A549 (cell line): ENCODE measurements at regions not wholly inside any gene's neighbourhood (a gene's known extent, or its start where the extent isn't known, plus 50 kb on each side); places are given as distances from the start of the nearest gene placed in this dataset.

ENCODE experiments used
- ATAC-seq, 2 experiments: fragments of 200-7000 bp in 1 of 2; fragments of >200 bp in 1 of 2; cut with Nextera tagmentation in 1 of 2; cut with Tn5 transposase in 1 of 2; 3 replicates each; pipeline versions ENCODE4 v1.8.0 to v1.9.1; 2018 to 2020; ENCODE audit warnings: mild to moderate bottlenecking in 1 of 2, moderate library complexity in 1 of 2
- CTCF ChIA-PET: fragments of 300-600 bp; sonication (Branson Sonifier 250); formaldehyde crosslinking; extraction: SDS; loops from one replicate; lab custom pipeline; 2021; ENCODE audit warnings: antibody characterized with exemption, inconsistent platforms; lab: Yijun Ruan, JAX
- POLR2A ChIA-PET: fragments of 350-600 bp; formaldehyde crosslinking; extraction: SDS; loops from one replicate; lab custom pipeline; 2021; ENCODE audit warnings: antibody characterized with exemption, inconsistent platforms; lab: Yijun Ruan, JAX
- DNase-seq, 2 experiments: peaks; one replicate each; pipeline versions ENCODE4 v3.0.0 to v3.0.0-alpha.2; 2011 to 2016; ENCODE audit warnings: low read depth in 1 of 2, low spot score in 1 of 2
- FAIRE-seq: peaks from 2 replicates; lab custom pipeline; 2011; peaks lifted over from hg19 to GRCh38; lab: Jason Lieb, UNC
- H3K27ac ChIP-seq, 2 experiments: fragments of >200 bp; sonication (Bioruptor Twin); formaldehyde crosslinking; 3 replicates each; pipeline ENCODE4 v1.5.1; 2016 to 2017
- H3K4me1 ChIP-seq: fragments of >200 bp; sonication (Bioruptor Twin); formaldehyde crosslinking; 3 replicates; pipeline ENCODE4 v1.6.1; 2016
- H3K4me2 ChIP-seq: fragments of >200 bp; sonication (Bioruptor Twin); formaldehyde crosslinking; 3 replicates; pipeline ENCODE4 v1.6.1; 2016
- H3K4me3 ChIP-seq: fragments of >200 bp; sonication (Bioruptor Twin); formaldehyde crosslinking; 3 replicates; pipeline ENCODE4 v1.5.1; 2016
- H3K9me3 ChIP-seq: fragments of >200 bp; sonication (Bioruptor Twin); formaldehyde crosslinking; 3 replicates; pipeline ENCODE4 v1.6.1; 2016
- BHLHE40 ChIP-seq: IDR thresholded peaks from 2 replicates; pipeline ENCODE4 v1.6.1; 2012; ENCODE audit warnings: low read depth, low read length, inconsistent platforms
- EHF ChIP-seq: fragments of 250-450 bp; sonication (Bioruptor Pico); IDR thresholded peaks from 2 replicates; pipeline ENCODE4 v1.5.0; 2020; ENCODE audit warnings: mild to moderate bottlenecking
- EP300 ChIP-seq, 2 experiments: fragments of >200 bp; sonication (Bioruptor Twin); formaldehyde crosslinking; IDR thresholded peaks; 2 replicates in 1 of 2; 3 replicates in 1 of 2; pipeline ENCODE4 v1.6.1; 2016 to 2017
- ESRRA ChIP-seq: fragments of 150-350 bp; IDR thresholded peaks from 2 replicates; pipeline ENCODE4 v1.6.1; 2014; ENCODE audit warnings: mild to moderate bottlenecking, low read length, borderline replicate concordance
- HEYL ChIP-seq: fragments of 250-450 bp; sonication (Bioruptor Pico); IDR thresholded peaks from 2 replicates; pipeline ENCODE4 v1.8.0; 2021; ENCODE audit warnings: mild to moderate bottlenecking, moderate library complexity
- HOXB5 ChIP-seq: fragments of 250-450 bp; sonication (Bioruptor Pico); IDR thresholded peaks from 2 replicates; pipeline ENCODE4 v1.5.0; 2020; ENCODE audit warnings: mild to moderate bottlenecking, moderate library complexity
- JUN ChIP-seq, 2 experiments: fragments of >200 bp; sonication (Bioruptor Twin); formaldehyde crosslinking; IDR thresholded peaks; 2 replicates in 1 of 2; 3 replicates in 1 of 2; pipeline ENCODE4 v1.6.1; 2016 to 2017
- JUNB ChIP-seq: fragments of >200 bp; sonication (Bioruptor Twin); formaldehyde crosslinking; IDR thresholded peaks from 2 replicates; pipeline ENCODE4 v1.6.1; 2016
- KDM1A ChIP-seq: fragments of 200-600 bp; sonication (generic); IDR thresholded peaks from 2 replicates; pipeline ENCODE4 v1.6.1; 2016; ENCODE audit warnings: low read depth, mild to moderate bottlenecking
- MAFK ChIP-seq: fragments of 450-650 bp; IDR thresholded peaks from 2 replicates; pipeline ENCODE4 v1.6.1; 2014; ENCODE audit not compliant: partially characterized antibody
- NR3C1 ChIP-seq: fragments of >200 bp; sonication (Bioruptor Twin); formaldehyde crosslinking; IDR thresholded peaks from 3 replicates; pipeline ENCODE4 v1.6.1; 2017
- POLR2AphosphoS2 ChIP-seq: conservative IDR thresholded peaks from 2 replicates; pipeline ENCODE4 v1.6.1; 2012; ENCODE audit warnings: low read length, improper control_type of control experiment, inconsistent platforms
- TFCP2L1 ChIP-seq: fragments of 250-450 bp; sonication (Bioruptor Pico); IDR thresholded peaks from 2 replicates; pipeline ENCODE4 v1.5.0; 2021; ENCODE audit warnings: mild to moderate bottlenecking
- ZNF302 ChIP-seq: fragments of 250-450 bp; sonication (Bioruptor Pico); IDR thresholded peaks from 2 replicates; pipeline ENCODE4 v1.9.0; 2021; ENCODE audit warnings: inconsistent platforms, mild to moderate bottlenecking, moderate library complexity
- WGBS: methylation state at CpG from one replicate; pipeline ENCODE4 v1.1.6; 2017; ENCODE audit errors: missing lambda C conversion rate; 5-methylcytosine and 5-hydroxymethylcytosine counted together
- TF ChIP-seq, protein P1 (sequence below): fragments of >200 bp; sonication (Bioruptor Twin); formaldehyde crosslinking; IDR thresholded peaks from 3 replicates; pipeline ENCODE4 v1.5.1; 2016
- TF ChIP-seq, protein P2 (sequence below): fragments of 250-450 bp; sonication (Bioruptor Pico); IDR thresholded peaks from 2 replicates; pipeline ENCODE4 v1.5.0; 2021; ENCODE audit warnings: mild to moderate bottlenecking, moderate library complexity, borderline replicate concordance
- TF ChIP-seq, protein P3 (sequence below): fragments of 250-450 bp; sonication (Bioruptor Pico); IDR thresholded peaks from 2 replicates; pipeline ENCODE4 v1.5.0; 2020; ENCODE audit warnings: low read depth, mild to moderate bottlenecking, moderate library complexity
- TF ChIP-seq, protein P4 (sequence below): fragments of 150-350 bp; IDR thresholded peaks from 2 replicates; pipeline ENCODE4 v1.6.1; 2014; ENCODE audit warnings: low read depth, mild to moderate bottlenecking, low read length

DNA sequence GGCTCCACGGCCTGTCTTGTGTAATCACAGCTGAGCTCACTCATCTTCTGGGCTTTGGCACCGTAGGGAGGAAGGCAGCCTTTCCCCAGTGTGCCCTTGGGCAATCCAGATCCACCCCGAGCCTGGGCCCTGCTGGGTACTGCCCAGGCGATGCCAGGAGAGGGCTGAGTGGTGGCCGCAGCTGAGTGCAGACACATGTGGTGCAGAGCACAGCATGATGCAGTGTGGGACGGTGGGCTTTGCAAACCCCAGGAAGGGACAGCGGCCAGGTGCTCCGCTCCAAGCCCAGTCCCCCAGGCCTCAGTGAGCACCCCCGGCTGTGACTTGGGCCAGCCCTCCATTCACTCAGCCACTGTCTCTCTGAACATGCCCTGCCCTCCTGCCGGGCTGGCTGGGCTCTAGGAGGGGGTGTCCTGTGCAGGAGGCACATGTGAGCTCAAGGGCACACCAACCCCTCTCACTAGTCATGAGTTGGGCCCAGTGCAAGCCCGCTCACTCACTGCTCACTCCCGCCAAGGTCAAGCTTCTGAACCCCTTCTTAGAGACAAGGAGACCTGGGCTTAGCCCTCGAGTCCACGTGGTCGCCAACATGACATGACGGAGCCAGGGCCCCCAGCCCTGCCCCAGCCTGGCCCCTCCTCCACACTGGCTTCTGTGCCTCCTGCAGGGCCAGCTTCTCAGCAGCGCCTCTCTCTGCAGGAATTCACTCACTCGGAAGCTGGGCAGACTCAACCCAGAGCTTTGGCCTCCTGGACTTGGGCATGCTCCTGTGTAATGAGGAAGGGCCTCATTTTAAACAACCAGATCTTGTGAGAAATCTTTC is 77.5 kb upstream of the INSIG1 start (continued):
- TF ChIP-seq, protein P1, sequence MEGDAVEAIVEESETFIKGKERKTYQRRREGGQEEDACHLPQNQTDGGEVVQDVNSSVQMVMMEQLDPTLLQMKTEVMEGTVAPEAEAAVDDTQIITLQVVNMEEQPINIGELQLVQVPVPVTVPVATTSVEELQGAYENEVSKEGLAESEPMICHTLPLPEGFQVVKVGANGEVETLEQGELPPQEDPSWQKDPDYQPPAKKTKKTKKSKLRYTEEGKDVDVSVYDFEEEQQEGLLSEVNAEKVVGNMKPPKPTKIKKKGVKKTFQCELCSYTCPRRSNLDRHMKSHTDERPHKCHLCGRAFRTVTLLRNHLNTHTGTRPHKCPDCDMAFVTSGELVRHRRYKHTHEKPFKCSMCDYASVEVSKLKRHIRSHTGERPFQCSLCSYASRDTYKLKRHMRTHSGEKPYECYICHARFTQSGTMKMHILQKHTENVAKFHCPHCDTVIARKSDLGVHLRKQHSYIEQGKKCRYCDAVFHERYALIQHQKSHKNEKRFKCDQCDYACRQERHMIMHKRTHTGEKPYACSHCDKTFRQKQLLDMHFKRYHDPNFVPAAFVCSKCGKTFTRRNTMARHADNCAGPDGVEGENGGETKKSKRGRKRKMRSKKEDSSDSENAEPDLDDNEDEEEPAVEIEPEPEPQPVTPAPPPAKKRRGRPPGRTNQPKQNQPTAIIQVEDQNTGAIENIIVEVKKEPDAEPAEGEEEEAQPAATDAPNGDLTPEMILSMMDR = no peak
- TF ChIP-seq EHF (CRISPR knock-in tag) = no peak
- TF ChIP-seq JUNB = no peak
- TF ChIP-seq EP300 (IDR thresholded peaks at IDR 0.05) = no peak
- TF ChIP-seq ZNF302 = no peak
- TF ChIP-seq BHLHE40 = no peak
- TF ChIP-seq HOXB5 (CRISPR knock-in tag) = no peak

DNA sequence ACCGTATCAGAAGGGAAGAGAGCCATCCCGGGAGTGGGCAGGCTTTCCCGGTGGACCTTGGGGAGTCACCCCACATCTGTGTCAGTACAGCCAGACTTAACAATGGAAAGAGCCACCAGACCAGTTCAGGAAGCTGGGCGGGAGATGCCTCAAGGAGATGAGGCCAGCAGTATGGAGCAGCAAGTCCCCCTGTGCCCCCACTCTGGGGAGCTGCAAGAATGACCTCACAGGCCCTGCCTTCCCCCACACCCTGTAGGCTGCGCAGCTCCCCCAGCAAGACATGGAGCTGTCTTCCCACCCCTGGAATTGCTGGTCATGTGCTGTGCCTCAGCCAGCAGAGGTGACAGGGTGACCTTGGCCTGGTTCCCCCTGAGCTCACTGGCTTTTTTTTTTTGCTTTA is 76.8 kb upstream of the INSIG1 start:
- no peak overlapping the region for H3K27ac ChIP-seq
- no peak for TF ChIP-seq TFCP2L1
- TF ChIP-seq, protein P2, sequence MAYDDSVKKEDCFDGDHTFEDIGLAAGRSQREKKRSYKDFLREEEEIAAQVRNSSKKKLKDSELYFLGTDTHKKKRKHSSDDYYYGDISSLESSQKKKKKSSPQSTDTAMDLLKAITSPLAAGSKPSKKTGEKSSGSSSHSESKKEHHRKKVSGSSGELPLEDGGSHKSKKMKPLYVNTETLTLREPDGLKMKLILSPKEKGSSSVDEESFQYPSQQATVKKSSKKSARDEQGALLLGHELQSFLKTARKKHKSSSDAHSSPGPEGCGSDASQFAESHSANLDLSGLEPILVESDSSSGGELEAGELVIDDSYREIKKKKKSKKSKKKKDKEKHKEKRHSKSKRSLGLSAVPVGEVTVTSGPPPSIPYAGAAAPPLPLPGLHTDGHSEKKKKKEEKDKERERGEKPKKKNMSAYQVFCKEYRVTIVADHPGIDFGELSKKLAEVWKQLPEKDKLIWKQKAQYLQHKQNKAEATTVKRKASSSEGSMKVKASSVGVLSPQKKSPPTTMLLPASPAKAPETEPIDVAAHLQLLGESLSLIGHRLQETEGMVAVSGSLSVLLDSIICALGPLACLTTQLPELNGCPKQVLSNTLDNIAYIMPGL = no peak
- TF ChIP-seq ESRRA = no peak
- TF ChIP-seq, protein P3, sequence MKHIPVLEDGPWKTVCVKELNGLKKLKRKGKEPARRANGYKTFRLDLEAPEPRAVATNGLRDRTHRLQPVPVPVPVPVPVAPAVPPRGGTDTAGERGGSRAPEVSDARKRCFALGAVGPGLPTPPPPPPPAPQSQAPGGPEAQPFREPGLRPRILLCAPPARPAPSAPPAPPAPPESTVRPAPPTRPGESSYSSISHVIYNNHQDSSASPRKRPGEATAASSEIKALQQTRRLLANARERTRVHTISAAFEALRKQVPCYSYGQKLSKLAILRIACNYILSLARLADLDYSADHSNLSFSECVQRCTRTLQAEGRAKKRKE (CRISPR knock-in tag) = no peak
- TF ChIP-seq HOXB5 (CRISPR knock-in tag) = no peak
- TF ChIP-seq POLR2AphosphoS2 = no peak
- TF ChIP-seq NR3C1 = no peak
- TF ChIP-seq, all 56 proteins: peak for 0
- Histone ChIP-seq H3K4me3 (no peak overlapping the region), H3K4me2 (no peak overlapping the region), H3K4me1 (peaks cover 11% of the 10 kb centered on the region), H3K9me3 (no peaks in the 10 kb centered on the region)
- ATAC-seq (no peak), FAIRE-seq (no peak), DNase-seq (no peak)
- POLR2A ChIA-PET = no interaction called here
- CTCF ChIA-PET = interaction anchor here (6.5 kb wide), 1 partner anchor 31 kb away, joined by 17 read pairs; no protein-coding TSS in a partner anchor
- WGBS = 80% methylated on average over 5 of the region's 5 CpGs

DNA sequence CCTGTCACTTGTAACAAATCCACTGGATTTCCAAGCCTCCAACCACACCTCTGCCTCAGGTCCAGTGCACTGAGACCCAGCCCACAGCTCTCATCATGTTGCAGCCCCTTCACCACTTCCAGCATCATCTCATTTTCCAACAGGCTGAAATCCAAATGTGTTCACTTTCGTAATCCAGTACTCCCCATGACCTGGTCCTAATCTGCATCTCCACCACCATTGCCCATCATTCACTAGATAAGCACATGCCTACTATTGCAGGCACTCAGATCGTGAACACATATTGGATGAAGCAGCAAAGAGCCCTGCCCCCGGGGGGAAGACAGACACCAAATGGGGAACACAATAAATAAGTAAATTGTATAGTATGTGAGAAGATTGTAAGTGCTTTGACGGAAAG is 76.1 kb upstream of the INSIG1 start:
- H3K4me1 ChIP-seq = peaks cover 11% of the 10 kb centered on the region
- no peak for FAIRE-seq
- H3K27ac ChIP-seq = no peak overlapping the region
- H3K4me2 ChIP-seq = no peak overlapping the region
- H3K9me3 ChIP-seq = no peaks in the 10 kb centered on the region
- no peak for DNase-seq
- POLR2A ChIA-PET = no interaction called here
- no peak for TF ChIP-seq JUN (IDR thresholded peaks at IDR 0.05)
- no peak for TF ChIP-seq HEYL (CRISPR knock-in tag)
- no peak for TF ChIP-seq ESRRA
- no peak for TF ChIP-seq KDM1A
- TF ChIP-seq, protein P1 = no peak
- no peak for TF ChIP-seq JUNB
- no peak for TF ChIP-seq EHF (CRISPR knock-in tag)
- no peak for TF ChIP-seq MAFK
- TF ChIP-seq POLR2AphosphoS2 = no peak
- TF ChIP-seq, protein P4, sequence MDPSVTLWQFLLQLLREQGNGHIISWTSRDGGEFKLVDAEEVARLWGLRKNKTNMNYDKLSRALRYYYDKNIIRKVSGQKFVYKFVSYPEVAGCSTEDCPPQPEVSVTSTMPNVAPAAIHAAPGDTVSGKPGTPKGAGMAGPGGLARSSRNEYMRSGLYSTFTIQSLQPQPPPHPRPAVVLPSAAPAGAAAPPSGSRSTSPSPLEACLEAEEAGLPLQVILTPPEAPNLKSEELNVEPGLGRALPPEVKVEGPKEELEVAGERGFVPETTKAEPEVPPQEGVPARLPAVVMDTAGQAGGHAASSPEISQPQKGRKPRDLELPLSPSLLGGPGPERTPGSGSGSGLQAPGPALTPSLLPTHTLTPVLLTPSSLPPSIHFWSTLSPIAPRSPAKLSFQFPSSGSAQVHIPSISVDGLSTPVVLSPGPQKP = no peak
- TF ChIP-seq BHLHE40 = no peak
- TF ChIP-seq, all 56 proteins: peak for 0
- WGBS = 74% methylated on average over 4 of the region's 4 CpGs
- CTCF ChIA-PET = interaction anchor here (6.5 kb wide), 1 partner anchor 31 kb away, joined by 17 read pairs; no protein-coding TSS in a partner anchor
- no peak for ATAC-seq
- no peak overlapping the region for H3K4me3 ChIP-seq
